Uterus (tissue), 2 donors: ENCODE measurements at regions not wholly inside any gene's neighbourhood (a gene's known extent, or its start where the extent isn't known, plus 50 kb on each side); places are given as distances from the start of the nearest gene placed in this dataset.

ENCODE experiments used
- CTCF ChIP-seq, 4 experiments: fragments of 200-600 bp in 2 of 4; fragments of 450-650 bp in 2 of 4; sonication (generic) in 2 of 4; IDR thresholded peaks; one replicate each; pipeline ENCODE4 v1.5.1; 2016 to 2019; ENCODE audit warnings: antibody characterized with exemption in 4 of 4, mild to moderate bottlenecking in 2 of 4, moderate library complexity in 1 of 4
- POLR2A ChIP-seq, 2 donors: fragments of 450-650 bp; IDR thresholded peaks; one replicate each; pipeline ENCODE4 v1.6.1; 2016; ENCODE audit warnings: antibody characterized with exemption in 2 of 2, mild to moderate bottlenecking in 1 of 2, moderate library complexity in 1 of 2

- TF ChIP-seq CTCF (IDR thresholded peaks at IDR 0.05) (no peak), POLR2A (IDR thresholded peaks at IDR 0.05) (no peak)
Measured at GRCh38 chr17:5962371-5962770, 107.8 kb upstream of the WSCD1 start.
